ENCODE measurements at regions not wholly inside any gene's neighbourhood (a gene's known extent, or its start where the extent isn't known, plus 50 kb on each side); places are given as distances from the start of the nearest gene placed in this dataset.

DNA sequence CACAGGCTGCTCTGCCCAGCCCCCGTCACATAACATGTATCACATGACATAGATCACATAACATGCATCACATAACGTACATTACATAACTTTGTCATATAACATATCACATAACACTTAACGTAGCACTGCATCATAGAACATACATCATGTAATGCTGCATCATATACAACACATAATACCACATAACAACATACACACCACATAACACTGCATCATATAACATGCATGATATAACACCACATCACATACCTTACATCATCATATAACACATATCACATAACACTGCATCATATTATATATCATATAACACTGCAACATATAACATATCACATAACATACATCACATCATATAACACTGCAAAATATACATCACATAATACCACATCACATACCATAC, 83.8 kb downstream of the AXIN2 start:
- DNase-seq (ENCODE audit: low read depth in 2 of 2), result no peak

DNA sequence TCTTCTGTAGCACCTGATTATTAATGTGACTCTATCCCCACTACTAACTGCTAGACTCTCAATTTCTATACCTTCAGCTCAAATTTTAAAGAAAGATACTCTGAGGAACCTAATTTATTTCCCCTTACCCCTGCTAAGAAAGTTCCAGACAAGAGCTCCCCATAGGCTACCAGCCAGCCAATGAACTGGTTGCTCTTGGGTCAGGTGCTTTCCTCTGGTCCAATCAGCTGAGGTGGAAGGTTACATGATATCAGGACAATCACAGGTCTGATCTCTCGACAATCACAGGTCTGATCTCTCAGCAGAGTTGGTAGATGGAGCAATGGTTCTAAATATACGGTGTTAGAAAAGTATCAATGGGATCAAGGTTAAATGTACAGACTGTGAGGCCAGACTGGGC, 86.8 kb downstream of the AXIN2 start:
- no peak for DNase-seq (ENCODE audit: low read depth in 2 of 2)

DNA sequence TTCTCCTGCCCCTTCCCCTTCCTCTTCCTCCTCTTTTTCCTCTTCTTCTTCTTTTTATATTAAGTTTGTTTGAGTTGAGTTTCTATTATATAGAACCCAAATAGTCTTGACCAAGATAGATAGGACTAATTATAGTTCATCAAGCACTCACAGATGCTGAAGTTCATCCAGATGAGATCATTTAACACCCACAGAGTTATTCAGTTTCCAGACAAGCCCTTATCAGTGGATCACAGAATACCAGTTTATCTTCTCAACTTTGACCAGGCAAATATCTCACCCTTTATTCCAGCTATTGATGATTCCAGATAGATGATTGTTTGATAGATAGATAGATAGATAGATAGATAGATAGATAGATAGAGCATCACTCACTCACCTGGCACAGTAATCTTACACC, 87.5 kb downstream of the AXIN2 start:
- no peak for DNase-seq (ENCODE audit: low read depth in 2 of 2)

DNA sequence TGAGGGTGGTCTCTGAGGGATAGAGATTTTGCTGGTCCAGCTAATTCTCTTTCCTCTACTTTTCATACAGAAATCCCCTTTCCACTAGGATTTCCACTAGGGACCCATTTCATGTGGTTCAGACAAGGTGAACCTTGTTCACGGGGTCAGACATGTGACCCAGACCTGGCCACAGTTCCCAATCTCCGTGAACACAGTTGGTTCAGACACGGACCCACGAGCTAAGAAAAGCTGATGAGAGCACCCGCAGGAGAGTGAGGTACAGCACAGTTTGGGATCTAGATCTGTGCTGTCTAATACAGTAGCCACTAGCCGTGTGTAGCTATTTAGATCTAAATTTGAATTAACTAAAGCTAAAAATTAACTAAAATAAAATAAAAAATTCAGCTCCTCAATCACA, 88.1 kb downstream of the AXIN2 start:
- DNase-seq (ENCODE audit: low read depth in 2 of 2), result no peak

DNA sequence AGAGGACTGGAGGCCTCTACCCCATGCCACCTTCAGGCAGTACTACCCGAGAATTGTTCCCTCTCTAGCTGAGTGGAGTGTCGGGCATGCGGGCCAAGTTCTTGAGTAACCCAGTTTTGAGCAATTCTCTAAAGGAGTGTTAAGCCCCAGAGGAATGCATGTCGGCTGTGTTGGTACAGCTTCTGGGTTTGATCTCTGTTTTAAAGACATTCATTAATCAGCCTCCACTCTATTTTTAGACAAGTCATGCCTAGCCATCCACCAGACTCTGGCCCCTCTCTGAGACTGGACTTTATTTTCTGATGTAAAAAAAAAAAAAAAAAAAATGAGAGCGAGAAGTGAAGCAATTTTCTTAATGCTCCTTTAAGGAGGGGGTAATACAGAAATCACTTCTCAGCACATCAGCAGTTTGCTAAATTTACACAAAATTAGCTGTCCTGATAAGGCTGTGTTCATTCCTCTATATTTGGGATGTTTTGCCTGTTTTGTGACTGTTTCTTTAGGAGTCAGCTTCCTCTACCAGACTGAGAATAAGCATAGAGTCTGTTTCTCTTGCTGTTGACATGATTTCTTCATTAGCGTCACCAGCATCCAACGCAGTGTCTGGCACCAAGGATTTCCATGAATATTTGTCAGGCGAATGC, 88.7 kb downstream of the AXIN2 start:
- no peak for DNase-seq (ENCODE audit: low read depth in 2 of 2)

DNA sequence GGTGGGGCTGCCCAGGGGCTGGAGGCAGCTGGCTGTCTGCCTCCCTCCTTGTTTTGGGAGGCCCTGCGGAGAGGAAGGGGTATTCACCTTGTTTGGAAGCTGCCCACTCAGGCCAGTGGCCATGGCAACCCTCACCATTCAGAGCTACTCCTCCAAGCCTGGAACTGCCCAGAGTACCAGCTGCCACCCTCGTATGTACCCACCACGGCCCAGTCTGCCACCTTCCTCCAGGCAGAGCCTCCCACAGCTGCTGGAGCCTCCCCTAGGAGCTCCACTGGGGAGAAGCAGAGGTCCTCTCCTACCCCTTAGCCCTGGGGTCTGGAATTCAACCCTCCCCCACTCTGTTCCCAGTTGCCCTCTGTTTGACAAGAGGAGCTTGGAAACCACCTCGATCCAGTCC, 90.7 kb downstream of the AXIN2 start:
- DNase-seq (ENCODE audit: low read depth in 2 of 2), result no peak

DNA sequence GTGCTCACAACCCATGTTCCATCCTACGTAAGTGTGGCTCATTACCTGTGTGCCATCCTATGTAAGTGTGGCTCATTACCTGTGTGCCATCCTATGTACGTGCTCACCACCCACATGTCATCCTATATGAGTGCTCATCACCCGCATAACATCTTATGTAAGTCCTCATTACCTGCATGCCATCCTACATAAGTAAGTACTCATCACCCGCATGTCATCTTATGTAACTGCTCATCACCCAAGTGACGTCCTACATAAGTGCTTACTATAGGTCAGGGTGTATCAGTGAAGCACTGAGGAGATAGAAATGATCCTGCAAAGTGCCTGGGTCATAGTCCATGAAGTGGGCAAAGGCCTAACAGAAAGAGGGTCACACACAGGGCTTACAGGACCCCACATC, 93.1 kb downstream of the AXIN2 start:
- DNase-seq (ENCODE audit: low read depth in 2 of 2), result no peak

DNA sequence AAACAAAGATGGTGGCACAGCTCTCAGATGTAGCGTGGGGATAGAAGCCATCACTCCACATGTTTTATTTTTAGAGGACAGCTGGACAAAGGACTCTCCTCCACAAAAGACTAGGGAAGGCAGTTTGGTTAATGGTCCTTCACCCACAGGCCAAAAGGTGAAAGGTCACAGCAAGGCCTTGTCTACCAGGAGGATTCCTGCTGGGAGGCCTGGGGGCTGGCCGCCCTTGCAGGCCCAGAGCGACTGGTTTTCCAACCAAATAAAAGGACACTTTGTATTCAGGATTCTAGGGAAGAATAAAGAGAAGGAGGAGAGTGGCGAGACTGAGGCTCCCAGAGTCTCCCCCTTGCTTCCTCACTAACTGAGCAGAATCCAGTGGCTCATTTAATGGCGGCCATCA, 94.3 kb downstream of the AXIN2 start:
- no peak for DNase-seq (ENCODE audit: low read depth in 2 of 2)

DNA sequence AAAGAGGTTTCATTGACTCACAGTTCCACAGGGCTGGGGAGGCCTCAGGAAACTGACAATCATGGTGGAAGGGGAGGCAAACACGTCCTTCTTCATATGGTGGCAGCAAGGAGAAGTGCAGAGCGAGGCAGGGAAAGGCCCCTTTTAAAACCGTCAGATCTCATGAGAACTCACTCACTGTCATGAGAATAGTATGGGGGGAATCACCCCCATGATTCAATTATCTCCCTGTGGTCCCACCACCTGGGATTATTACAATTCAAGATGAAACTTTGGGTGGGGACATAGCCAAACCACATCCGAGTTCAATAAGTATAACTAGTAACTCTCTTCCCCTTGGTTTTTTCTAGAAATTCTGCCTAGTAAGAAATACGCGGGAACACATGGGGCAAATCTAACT, 94.9 kb downstream of the AXIN2 start:
- no peak for DNase-seq (ENCODE audit: low read depth in 2 of 2)

DNA sequence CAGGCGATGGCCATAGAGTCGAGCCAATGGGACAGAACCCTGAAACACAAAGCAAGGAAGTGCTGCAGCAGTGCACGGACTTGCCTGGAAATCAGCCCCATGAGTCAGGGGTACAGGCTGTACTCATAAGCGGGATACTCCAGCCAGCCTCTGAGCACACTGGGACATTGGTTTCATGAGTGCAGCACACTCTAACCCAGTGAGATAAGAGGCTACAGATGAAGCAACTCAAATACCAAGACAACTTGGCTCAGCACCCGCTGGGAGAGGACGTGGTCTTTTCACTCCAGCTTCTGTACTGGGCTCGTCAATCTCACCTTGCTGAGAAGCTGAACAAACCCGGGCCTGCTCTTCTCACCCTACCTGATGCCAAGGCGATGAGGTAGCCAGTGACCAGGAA, 98.2 kb downstream of the AXIN2 start:
- no peak for DNase-seq (ENCODE audit: low read depth in 2 of 2)

DNA sequence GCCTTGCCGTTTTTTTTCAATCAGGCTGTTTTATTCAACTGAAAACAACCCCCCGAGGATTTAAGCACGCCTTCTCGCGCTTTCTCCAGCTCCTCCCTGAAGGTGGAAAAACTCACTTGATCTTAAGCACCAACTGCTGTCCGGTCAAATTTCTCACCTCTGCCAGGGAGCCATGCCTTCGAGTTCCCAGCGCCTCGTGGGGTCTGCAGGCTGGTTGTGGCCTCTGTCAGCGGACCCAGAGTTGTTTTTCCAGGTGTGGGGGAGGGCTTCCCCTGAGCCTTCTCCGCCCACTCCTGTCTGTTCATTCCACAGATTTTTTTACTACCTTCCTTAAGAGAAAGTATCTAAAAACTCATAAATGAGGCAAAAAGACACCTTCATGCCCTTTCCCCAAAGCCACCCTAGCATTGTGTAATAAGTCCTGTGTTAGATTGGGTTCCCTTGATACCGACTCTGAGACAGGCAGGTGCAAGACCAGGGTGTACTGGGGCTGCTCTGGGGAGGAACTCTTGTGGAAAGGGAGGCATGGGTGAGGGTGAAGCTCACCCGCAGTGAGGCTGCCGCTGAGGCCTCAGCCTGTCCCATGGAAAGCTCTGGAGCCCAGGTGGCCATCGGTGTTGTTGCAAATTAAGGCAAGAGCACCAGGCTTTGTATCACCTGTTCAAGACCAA, 101.6 kb downstream of the AXIN2 start:
- DNase-seq (ENCODE audit: low read depth in 2 of 2), result no peak

DNA sequence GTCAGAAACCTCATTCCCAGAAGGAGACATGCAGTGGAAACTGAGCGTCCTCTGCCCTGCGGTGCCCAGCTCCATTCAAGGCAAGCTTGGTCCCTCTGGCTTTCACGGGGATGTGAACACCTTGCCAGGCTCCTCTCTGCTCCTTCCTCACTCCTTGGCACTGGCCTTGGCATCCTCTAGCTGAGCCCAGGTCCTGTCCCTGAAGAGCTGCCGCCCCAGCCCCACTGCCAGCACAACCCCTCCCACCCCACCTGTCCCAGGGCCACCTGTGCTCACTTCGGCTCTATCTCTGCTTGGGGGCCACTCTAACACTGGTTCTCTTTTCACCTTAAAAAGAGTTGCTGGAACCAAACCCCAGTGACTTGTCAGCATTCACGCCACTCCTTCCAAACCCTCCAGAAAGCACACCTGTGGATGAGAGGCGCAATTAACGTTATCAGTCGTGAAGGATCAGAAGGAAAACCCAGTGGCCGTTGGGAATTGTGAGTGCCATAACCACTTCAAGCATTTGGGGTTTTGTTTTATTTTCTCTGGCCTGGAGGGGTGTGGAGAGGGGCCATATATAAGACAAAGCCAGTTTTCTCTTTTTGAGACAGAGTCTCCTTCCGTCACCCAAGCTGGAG, 103.7 kb downstream of the AXIN2 start:
- DNase-seq (ENCODE audit: low read depth in 2 of 2), result no peak

DNA sequence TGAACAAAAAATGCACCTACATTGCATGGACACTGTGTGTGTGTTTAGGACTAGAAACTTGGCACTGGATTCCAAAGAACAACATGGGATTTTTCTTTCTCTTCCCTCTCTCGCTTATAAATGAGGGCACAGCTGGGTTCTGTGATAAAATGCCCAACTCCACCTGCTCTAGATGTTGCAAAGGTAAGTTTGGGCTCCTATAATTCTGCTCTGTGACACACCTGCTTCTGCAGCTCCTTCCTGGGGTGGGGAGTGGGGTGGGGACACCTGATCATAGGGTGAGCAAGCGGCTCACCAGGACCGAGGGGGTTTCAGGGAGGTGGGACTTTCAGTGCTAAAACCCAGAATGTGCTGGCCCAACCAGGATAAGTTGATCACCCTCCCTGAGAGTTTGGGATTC, 104.3 kb downstream of the AXIN2 start:
- no peak for DNase-seq (ENCODE audit: low read depth in 2 of 2)

DNA sequence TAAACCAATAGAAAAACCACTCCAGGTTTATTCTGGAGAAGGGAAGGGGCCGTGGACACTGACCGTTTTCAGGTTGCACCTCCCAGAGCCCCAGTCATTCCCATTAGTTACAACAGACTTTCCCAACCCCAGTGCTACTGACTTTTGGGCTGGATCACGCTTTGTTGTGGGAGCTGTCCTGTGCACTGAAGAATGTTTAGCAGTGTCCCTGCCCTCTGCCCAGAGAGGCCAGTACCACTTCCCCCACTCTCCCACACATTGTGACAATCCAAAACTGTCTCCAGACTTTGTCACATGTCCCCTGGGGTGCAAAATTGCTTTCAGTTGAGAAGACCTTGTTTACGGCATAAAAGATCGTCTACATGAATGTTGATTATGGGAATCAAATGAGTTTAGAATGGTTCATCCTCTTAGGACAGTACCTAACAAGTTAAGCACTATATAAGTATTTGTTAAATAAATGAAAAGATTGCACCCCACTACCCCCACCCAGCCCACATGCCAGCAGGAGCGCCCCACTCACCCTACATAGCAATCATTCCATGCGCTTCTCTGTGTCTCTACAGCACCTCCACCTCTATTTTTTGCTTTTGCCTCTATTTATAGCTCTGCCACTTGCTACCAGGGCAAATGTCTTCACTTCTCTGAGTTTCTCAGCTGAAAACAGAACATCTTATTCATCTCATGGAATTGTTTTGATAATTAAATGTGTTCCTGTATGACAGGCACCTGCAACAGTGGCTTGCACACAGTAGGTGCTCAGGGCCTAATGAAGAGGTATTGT, 104.9 kb downstream of the AXIN2 start:
- DNase-seq (ENCODE audit: low read depth in 2 of 2), result no peak

DNA sequence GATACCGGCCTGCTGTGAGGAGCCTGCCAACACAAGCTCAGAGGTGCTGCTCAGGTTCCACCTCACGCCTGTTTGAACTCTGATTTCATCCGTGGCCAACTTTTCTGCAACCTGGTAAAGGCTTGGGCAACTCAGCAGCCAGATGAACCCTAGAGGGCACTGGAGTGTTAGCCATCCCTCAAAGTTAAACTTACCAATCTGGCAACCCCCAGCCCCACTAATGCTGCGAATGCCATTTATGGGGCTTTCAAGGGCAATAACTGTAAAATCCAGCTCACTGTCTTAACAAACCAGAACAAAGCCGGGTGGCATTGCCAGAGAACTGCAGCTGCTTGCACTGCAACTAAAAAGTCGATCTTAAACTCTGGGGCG, 105.5 kb downstream of the AXIN2 start:
- DNase-seq (ENCODE audit: low read depth in 2 of 2), result no peak

DNA sequence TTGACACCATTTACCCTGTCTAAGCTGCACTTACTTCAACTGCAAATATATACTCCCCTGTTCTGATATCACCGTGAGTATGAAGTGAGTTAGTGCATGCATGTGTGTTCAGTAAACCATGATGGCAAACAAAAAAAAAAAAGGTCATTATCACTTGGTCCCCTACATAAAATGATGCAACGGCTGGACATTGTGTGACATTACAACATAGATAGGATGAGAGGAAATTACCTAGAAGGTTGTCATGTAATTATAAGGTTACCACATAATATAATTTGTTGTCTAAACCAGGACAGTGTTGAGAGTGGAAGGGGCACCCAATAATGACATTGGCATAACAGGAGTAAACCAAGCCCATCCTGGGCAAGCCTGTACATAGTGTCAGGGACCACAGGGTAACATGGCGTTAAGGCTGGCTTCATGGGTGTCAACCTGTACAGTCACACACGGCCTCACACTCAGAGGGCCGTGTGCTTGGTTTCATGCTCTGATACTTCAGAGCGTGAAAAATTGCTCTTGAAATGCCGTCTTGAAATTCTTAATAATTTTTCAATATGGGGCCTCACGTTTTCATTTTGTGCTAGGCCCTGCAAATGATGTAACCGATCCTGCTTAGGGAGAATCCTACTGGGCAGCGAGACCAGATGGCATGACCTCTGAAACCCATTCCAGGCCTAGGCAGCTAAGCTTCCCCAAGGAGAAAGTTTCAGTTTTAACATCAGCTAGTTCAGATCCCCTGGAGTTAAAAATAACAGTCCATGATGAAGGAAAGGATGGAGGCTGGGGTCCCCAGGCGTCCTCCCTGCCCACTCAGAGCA, 106.1 kb downstream of the AXIN2 start:
- no peak for DNase-seq (ENCODE audit: low read depth in 2 of 2)

DNA sequence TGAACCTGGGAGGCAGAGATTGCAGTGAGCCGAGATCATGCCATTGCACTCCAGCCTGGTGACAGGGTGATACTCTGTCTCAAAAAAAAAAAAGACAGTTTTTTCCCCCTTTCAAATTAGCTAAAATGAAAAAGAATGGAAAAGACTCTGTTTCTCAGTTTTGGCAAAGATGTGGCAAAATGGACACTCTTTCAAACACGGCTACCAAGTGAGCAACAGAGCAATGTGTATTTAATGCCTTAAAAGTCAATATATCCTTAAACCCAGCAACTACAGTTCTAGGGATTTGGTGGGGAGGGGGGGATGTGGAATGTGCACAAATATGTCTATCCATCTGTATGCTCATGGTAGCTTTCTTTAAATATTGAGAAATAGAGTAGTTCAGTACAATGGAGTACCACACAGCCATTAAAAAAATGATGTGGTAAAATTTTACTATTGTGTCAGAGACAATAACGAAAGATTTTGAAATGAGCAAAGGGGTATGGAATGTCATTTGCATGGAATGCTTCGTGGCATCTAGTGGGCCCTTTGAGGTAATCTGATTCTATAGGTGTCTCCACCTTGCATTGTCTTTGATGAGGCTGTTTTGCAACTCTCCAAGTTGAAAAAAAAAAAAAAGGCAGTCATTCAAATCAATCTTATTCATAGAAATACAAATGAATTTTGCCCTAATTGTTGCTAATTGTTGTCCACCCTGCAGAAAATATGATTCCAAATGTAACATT, 108.1 kb downstream of the AXIN2 start:
- DNase-seq (ENCODE audit: low read depth in 2 of 2), result no peak

DNA sequence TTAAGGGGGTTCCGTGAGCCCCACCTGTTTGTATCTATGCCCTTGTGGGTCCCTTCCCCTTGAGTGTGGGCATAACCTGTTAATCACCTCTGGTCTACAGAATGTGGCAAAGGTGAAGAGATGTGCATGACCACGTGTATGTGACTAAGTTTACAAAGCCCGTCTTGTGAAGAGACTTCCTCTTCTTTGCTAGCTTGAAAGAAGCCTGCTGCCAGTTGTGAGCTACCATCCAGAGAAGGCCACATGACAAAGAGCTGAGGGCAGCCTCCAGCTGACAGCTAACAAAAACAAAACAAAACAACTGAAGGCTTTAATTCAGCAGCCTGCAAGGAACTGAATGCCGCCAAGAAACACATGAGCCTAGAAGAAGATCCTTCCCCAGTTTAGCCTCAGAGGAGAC, 112.0 kb downstream of the AXIN2 start:
- no peak for DNase-seq (ENCODE audit: low read depth in 2 of 2)

DNA sequence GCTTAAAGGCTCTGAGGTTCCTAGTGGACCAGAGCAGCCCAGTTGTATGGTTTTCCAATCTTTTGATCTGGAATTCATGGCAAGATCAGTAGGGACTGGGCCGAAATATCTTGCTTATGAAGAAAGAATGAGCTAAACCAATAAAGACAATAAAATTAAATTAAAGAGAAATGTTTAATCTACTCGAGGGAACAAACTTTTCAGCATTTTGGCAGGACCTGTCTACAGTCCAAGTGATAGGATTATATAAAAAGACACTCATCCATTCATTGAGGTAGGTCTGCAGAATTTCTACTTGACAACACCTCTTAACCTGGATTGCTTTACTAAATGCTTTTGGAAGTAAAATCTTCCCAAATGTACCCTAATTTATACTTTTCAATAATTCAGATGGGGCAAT, 113.6 kb downstream of the AXIN2 start:
- no peak for DNase-seq (ENCODE audit: low read depth in 2 of 2)

DNA sequence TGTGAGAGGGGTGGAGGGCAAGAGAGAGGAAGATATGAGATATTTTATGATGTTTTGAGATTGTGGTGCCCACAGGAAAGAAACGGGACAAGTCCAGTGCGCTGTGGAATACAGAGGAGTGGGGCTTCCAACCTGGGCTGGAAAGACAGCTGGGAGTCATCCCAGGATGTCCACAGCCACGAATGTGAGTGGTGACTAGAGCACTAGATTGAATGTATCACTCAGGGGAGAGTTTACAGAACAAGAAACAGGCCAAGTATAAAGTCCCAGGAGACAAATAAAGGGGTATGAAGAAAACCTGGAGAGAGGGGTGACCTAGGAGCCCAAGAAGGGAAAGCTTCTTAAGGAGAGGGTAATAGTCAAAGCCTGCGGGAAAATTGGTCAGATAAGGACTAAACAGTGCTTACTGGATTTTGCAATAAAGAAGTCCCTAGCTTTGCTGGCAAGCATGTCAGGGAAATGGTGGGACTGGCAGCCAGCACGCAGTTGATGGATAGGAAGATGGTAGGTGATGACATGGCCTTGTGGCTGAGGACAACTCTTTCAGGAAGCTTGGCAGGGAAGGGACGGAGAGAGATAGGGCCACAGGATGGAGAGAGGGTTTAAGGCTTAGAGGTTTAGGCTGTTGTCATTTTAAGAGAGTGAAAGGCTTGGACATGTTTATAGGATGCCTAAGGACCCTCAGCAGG, 114.5 kb downstream of the AXIN2 start:
- DNase-seq (ENCODE audit: low read depth in 2 of 2), result no peak

DNA sequence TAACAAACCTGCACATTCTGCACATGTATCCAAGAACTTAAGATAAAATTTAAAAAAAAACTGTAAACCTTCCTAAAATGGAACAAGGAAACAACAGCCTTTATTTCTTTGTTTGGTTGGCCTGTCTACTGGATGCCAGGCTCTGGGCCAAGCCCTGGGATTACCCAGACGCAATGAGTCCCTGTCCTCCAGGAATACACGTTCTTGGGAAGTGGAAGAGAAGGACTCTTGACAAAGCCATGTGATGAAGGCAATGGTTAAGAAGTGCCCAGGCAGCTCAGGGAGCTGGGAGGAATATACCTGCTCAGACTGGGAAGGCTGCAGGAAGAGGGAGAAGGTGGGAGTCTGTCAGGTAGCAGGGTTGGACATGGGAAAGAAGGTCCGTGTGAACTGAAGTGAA, 115.4 kb downstream of the AXIN2 start:
- DNase-seq (ENCODE audit: low read depth in 2 of 2), result no peak

Measured in stimulated activated CD8-positive, alpha-beta memory T cell treated with anti-CD3 and anti-CD28 coated beads, Interleukin-2, amount 100 ng/mL, for 1 hour (primary cell).